HG03159 (cell line): ENCODE measurements at regions not wholly inside any gene's neighbourhood (a gene's known extent, or its start where the extent isn't known, plus 50 kb on each side); places are given as distances from the start of the nearest gene placed in this dataset.

Experiments
- ATAC-seq: cut with Tn5 transposase; IDR thresholded peaks from one replicate; pipeline ENCODE4 v1.9.1; 2021; ENCODE audit warnings: mild to moderate bottlenecking, moderate library complexity; ENCODE audit not compliant: unreplicated experiment

- no peak for ATAC-seq
Observed at GRCh38 chrX:114332766-114333165, 251.1 kb upstream of the HTR2C start.

- ATAC-seq: no peak
Observed at GRCh38 chrX:114334473-114334982, 249.4 kb upstream of the HTR2C start.

- ATAC-seq: no peak
Observed at GRCh38 chrX:114338870-114339269, 245.0 kb upstream of the HTR2C start.

DNA sequence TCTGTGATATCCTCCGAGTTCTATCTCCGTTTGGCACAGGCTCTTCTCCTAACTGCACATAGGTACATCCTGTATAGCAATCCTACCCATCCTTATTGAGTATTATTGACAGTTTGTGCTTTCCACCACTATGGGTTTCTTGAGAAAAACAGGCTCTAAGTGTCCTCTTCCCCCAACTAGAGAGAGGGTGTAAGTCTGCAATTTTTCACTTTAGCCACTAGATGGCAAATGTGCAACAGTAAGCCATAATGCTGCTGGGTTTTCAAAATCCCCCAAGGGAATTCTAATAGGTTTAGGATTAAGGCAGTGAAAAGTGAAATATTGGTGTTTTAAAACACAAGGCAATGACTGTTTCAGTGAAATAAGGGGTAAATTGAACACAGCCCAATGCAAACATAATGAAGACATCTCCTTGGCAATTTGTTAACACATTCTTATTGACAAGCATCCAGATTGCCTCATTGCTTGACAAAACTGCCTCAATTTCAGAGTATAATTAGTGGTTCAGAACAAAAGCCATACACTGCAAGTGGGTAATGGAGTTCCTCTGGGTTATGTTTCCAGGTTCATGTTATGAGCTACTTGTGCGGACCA lies 239.0 kb upstream of the HTR2C start:
- ATAC-seq: peak; percentile 92

- no peak for ATAC-seq
Observed at GRCh38 chrX:114361076-114361725, 222.7 kb upstream of the HTR2C start.

GRCh38 chrX:114363346-114363745 lies 220.5 kb upstream of the HTR2C start:
- no peak for ATAC-seq

DNA sequence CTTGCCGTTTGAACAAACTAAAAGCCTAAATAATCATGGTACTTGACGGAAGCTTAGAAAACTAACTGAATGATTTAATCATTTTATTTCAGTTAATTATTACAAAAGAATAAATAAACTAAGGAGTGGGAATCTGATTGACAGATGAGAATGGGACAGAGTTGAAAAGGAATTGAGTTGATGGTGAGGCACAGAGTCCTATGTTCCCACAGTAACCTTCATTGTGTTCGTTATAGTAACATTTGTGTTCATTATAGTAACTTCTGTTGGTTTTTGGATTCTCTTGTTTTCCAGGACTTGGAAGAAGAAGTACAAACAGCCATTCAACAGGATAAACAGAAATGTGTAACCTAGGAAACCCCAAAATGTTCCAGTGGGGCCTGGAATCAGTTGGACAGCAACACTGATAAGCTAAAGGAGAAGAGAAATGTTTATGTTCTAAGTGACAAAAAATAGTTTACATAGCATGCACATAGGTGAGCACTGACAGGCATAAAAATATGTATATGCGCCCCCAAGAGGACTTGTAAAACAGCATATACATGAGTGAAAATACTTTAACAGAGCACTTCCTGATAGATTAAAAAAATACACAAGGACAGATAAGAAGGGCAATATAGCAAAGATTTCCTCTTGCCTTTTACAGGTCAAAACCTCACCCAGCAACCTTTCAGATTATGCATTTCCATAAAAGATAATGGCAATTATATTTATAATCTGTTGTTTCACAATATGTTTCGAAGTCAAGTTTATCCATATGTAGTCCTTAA lies 218.6 kb upstream of the HTR2C start:
- no peak for ATAC-seq

GRCh38 chrX:114372937-114373336 lies 210.9 kb upstream of the HTR2C start:
- no peak for ATAC-seq

GRCh38 chrX:114390251-114390796 lies 193.6 kb upstream of the HTR2C start:
- no peak for ATAC-seq
